ENCODE measurements at regions not wholly inside any gene's neighbourhood (a gene's known extent, or its start where the extent isn't known, plus 50 kb on each side); places are given as distances from the start of the nearest gene placed in this dataset.

- ChIA-PET POLR2A (no interaction called here), CTCF (interaction anchor here (0.6 to 1.4 kb wide), 5 partner anchors 99 to 695 kb away, joined by 3 to 5 read pairs (median 3); no protein-coding TSS in a partner anchor)
Measured at GRCh38 chr5:96340357-96340756, 92.7 kb downstream of the PCSK1 start.

More at GRCh38 chr5:96340357-96340756, 92.7 kb downstream of the PCSK1 start:
- H3K9me3 ChIP-seq (ENCODE audit: control insufficient read depth, insufficient read depth, low read depth, low read length) = no peaks in the 10 kb centered on the region
- H3K36me3 ChIP-seq (ENCODE audit: control insufficient read depth in 2 of 2, insufficient read depth in 1 of 2, low read length in 2 of 2) = no peaks in the 10 kb centered on the region
- no peak for TF ChIP-seq ZNF391 (tag by site-specific recombination; IDR thresholded peaks at IDR 0.05; ENCODE audit: borderline replicate concordance, low read depth)
- no peak for TF ChIP-seq REST (tag by site-specific recombination; IDR thresholded peaks at IDR 0.05)
- no peak for TF ChIP-seq ZBTB10 (tag by site-specific recombination; IDR thresholded peaks at IDR 0.05)
- TF ChIP-seq ZNF394 (tag by site-specific recombination; IDR thresholded peaks at IDR 0.05; ENCODE audit: borderline replicate concordance) = no peak
- TF ChIP-seq ZNF585B (tag by site-specific recombination; IDR thresholded peaks at IDR 0.05) = no peak
- no peak for TF ChIP-seq ZNF132 (tag by site-specific recombination; IDR thresholded peaks at IDR 0.05; ENCODE audit: borderline replicate concordance)
- no peak for TF ChIP-seq KLF7 (tag by site-specific recombination; IDR thresholded peaks at IDR 0.05; ENCODE audit: borderline replicate concordance)
- TF ChIP-seq ZNF449 (tag by site-specific recombination; IDR thresholded peaks at IDR 0.05) = no peak
- TF ChIP-seq ZBTB11 (tag by site-specific recombination; conservative IDR thresholded peaks at IDR 0.05; ENCODE audit: low read depth) = no peak
- no peak for TF ChIP-seq ZNF785 (tag by site-specific recombination; IDR thresholded peaks at IDR 0.05)
- TF ChIP-seq ZSCAN23 (tag by site-specific recombination; IDR thresholded peaks at IDR 0.05) = no peak
- H3K27ac ChIP-seq (ENCODE audit: extremely low read depth, low read depth, low read length) = no peak overlapping the region
- H3K4me1 ChIP-seq (ENCODE audit: control insufficient read depth, insufficient read depth, low read length) = peaks cover 24% of the 10 kb centered on the region
- no peak overlapping the region for H3K4me3 ChIP-seq (ENCODE audit: low read depth, low read length)
